Middle frontal gyrus (tissue), 1 donor: ENCODE measurements at regions not wholly inside any gene's neighbourhood (a gene's known extent, or its start where the extent isn't known, plus 50 kb on each side); places are given as distances from the start of the nearest gene placed in this dataset.

Source experiments
- DNase-seq: peaks from one replicate; pipeline ENCODE4 v3.0.0-alpha.2; 2015; ENCODE audit warnings: low spot score; ENCODE audit errors: extremely low spot score

- no peak for DNase-seq
These were observed 1217.6 kb downstream of the PCDH18 start for GRCh38 chr4:136314686-136315085.

- no peak for DNase-seq
These were observed 1220.5 kb downstream of the PCDH18 start for GRCh38 chr4:136311774-136312173.

DNA sequence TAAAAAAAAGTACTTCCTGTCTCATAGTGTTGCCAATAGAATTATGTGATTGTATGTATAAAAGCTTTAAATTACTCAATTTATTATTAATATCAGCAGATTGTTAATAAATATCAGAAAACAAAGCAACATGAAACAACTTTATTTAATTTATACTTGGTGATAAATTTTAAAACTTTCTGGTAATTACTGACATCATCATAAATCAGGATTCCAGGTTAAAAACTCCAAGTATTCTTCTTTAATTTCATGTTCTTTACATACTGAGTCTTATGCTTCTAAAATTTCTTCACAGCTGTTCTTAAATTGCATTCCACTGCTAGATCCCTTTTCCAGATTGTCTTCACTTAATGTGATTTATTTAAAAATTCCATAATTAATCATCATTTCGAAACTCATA is 1224.5 kb downstream of the PCDH18 start:
- DNase-seq = no peak

GRCh38 chr4:136306361-136306760 is 1225.9 kb downstream of the PCDH18 start:
- no peak for DNase-seq

DNA sequence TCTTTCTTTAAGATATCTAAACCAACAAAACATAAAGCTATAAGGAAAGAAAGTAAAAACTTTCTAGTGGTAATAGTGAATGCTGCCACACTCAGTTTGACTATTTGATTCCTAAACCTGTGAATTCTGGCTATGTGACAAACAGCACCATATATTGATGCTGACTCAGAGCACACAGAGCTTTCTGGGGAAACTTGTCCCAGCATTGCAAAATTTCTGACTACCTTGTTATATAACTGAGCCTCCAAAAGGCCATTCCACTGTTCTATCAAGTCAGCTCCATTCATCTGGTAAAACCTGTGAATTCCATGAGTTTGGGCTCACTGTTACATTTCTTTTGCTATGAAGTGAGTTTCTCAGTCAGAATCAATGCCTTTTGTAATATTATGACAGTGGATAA is 1229.7 kb downstream of the PCDH18 start:
- DNase-seq = no peak

GRCh38 chr4:136301749-136302495 is 1230.4 kb downstream of the PCDH18 start:
- DNase-seq = no peak

DNA sequence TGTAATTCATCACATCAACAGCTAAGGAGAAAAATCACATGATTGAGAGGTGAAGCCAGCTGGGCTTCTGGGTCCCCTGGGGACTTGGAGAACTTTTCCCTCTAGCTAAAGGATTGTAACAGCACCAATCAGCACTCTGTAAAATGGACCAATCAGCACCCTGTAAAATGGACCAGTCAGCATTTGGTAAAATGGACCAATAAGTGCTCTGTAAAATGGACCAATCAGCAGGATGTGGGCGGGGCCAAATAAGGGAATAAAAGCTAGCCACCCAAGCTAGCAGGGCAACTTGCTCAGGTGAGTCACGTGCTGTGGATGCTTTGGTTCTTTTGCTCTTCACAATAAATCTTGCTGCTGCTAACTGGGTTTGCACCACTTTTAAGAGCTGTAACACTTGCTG is 1248.3 kb downstream of the PCDH18 start:
- no peak for DNase-seq

GRCh38 chr4:136281889-136282288 is 1250.4 kb downstream of the PCDH18 start:
- no peak for DNase-seq

- DNase-seq = no peak
These were observed 1251.0 kb downstream of the PCDH18 start for GRCh38 chr4:136281307-136281706.

GRCh38 chr4:136277741-136278140 is 1254.6 kb downstream of the PCDH18 start:
- DNase-seq = no peak

GRCh38 chr4:136246876-136247275 is 1285.4 kb downstream of the PCDH18 start:
- DNase-seq = no peak

DNA sequence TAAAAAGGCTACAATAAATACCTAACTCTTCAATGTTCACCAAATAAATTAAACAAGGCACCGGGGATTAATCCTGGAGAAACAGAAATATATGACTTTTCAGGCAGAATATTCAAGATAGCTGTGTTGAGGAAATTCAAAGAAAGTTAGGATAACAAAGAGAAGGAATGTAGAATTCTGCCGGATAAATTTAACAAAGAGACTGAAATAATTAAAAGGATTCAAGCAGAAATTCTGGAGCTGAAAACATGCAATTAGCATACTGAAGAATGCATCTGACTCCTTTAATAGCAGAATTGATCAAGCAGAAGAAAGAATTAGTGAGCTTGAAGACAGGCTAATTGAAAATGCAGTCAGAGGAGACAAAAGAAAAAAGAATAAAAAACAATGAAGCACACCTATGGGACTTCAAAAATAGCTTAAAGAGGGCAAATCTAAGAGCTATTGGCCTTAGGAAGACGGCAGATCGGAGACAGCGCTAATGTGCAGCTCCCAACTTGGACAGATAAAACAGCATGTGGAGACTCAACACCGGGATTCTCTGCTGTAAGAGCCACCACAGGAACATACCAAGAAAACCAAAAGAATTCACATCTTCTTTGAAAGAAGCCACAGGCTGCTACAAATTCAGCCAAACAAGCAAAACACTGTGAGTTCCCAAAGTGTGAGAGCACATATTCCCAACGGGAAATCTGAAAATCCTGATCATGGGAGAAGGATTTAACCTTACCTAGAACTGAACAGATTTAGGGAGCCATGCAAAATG is 1290.9 kb downstream of the PCDH18 start:
- no peak for DNase-seq

DNA sequence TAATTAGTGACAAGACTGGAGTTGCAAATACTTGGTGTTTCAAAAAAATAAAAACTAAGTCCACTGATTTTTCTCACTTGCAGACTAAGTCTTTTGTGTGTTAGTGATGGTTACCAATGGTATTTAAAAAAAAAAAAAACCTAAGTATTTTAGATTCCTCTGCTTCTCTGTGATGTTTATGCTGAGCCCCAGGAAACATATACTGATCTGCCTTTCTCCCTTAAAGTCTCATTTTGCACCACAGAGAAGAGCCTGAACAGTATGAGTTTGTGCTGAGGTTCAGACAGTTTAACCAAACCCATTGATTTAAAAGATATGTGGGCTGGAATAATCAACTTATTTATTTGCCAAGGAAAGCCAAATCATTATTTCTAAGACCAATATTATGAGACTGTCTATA is 1305.0 kb downstream of the PCDH18 start:
- DNase-seq = no peak

DNA sequence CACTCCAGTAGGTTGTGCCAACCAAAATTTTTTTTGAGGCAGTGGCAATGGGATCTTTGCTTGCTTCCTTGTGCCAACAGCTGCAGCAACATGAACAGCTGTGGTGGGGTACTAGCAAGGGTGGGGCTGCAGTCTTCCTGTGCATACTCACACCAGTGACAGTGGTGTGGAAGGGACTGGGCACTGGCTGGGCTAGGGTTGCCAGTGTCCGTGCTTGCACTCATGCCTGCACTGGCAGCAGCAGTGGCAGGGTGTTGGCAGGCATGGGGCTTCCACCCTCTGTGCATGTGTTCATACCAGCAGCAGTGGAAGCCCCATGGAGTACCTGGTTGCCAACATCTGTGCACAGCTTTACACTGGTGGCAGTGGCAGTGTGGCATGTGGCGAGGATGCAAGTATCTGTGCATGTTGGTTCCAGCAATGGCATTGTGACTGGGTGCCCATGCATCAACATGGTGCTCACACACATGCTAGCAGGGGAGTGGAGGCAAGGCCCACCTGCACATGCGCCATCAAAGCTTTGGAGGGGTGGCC is 1312.6 kb downstream of the PCDH18 start:
- DNase-seq = no peak

DNA sequence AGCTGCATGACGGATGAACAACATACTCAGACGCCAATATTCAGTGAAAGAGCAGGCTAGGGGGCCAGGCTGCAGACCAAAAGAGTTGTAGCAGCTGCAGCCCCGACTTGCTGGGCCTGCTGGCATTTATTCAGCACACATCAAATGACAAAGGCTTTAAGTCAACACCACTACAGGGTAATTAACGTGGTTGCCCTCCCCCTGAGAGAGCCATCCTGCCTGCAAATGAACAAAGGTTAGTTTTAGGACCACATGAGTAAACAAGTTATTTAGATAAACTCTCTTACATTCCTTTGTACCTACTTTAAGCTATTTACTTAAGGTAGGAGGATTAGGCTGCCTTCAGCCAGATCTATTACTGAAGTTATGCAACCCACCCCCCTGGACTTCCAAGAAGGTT is 1329.1 kb downstream of the PCDH18 start:
- DNase-seq = no peak

GRCh38 chr4:136198358-136198757 is 1333.9 kb downstream of the PCDH18 start:
- no peak for DNase-seq

- DNase-seq = no peak
These were observed 1337.3 kb downstream of the PCDH18 start for GRCh38 chr4:136194962-136195361.

- no peak for DNase-seq
These were observed 1345.6 kb downstream of the PCDH18 start for GRCh38 chr4:136186650-136187049.

DNA sequence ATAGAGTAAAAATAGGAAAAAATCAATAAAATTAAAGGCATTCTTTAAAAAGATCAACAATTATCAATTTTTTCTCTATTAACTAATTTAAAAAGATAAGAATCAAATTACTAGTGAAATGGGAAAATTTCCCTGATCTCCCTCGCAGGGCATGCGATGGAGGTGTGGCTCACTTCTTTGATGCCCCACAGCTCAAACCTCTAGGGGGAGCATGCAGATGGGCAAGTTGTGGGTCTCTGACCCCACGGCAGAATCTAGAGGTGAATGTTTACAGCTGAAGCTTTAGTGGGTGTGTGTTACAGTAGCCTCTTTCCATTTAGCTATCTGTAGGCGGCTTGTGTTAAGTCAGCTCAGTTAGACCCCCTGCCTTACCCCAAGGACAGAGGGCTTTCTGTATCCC is 1348.8 kb downstream of the PCDH18 start:
- no peak for DNase-seq

DNA sequence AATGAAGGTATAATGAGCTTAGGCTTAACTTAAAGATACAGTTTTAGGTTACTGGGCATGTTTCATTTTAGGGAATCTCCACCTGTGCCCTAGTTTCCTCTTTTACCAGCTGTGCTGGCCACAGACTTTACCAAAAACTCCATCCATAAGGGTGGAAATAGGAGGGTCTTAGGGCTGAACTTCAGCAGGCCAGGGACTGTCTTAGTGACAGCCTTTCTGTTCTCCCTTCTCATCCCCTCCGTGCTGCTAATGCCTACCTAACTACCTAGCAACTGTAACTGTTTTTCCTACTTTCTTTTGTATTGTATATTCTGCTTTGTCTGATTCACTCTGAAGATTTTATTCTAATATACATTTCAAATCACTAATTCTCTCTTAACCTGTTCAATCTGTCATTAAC is 1375.3 kb downstream of the PCDH18 start:
- DNase-seq = no peak

DNA sequence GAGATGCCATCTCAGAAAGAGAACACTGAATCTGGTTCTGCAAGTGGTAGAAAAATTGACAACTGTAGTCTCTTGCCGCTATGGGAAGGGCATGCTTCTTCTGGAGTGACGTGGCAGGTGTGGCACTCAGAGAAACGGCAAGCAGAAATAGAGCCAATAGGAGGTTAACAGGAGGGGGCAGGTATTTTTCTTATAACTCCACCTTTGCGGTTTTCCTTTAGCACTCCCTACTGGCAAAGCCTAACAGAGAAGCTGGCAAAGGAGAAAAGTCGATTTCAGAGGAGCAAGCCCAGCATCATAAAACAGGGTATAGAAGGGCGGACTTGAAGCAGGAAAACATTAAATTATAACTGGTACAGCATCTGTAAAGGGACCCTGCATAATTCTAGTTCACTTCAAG is 1382.2 kb downstream of the PCDH18 start:
- no peak for DNase-seq

DNA sequence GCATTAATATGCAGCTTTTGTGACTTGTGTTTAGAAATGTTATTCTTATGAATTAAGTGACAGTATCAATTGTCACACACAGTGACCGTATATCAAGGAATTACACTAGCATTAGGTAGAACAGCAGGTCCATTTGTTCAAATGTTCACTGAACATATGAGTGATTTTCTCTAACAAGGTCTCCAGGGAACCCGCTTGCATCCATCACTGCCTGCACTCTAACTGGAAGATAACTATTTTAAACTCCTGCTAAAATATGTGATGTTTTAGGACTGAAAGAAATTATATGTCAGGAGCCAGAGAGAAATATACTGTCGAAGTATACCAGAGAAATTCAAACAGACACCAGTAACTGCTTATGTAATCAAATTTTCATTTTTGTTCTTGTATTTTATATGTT is 1395.7 kb downstream of the PCDH18 start:
- DNase-seq = no peak
